SH-SY5Y (cell line): ENCODE measurements at regions not wholly inside any gene's neighbourhood (a gene's known extent, or its start where the extent isn't known, plus 50 kb on each side); places are given as distances from the start of the nearest gene placed in this dataset.

Source experiments
- GATA2 ChIP-seq: IDR thresholded peaks from 2 replicates; pipeline ENCODE4 v1.6.1; 2011; ENCODE audit warnings: mild to moderate bottlenecking, low read depth, low read length
- GATA3 ChIP-seq: IDR thresholded peaks from 2 replicates; pipeline ENCODE4 v1.6.1; 2011; ENCODE audit warnings: low read depth, mild to moderate bottlenecking, low read length, moderate library complexity

GRCh38 chr15:62605282-62605681, 437.3 kb upstream of the TPM1 start:
- TF ChIP-seq GATA3 (no peak), GATA2 (no peak)
